Astrocyte (in vitro differentiated cells and primary cell): ENCODE measurements at regions not wholly inside any gene's neighbourhood (a gene's known extent, or its start where the extent isn't known, plus 50 kb on each side); places are given as distances from the start of the nearest gene placed in this dataset.

Source experiments
- DNase-seq: peaks from one replicate; pipeline ENCODE4 v3.0.0-alpha.2; 2010; ENCODE audit warnings: low read depth
- FAIRE-seq: peaks from 2 replicates; lab custom pipeline; 2011; peaks lifted over from hg19 to GRCh38; lab: Jason Lieb, UNC
- H2AFZ ChIP-seq: 2 replicates; pipeline ENCODE4 v1.6.0; 2012; ENCODE audit warnings: low read depth, low read length, inconsistent platforms
- H3K27ac ChIP-seq: 2 replicates; pipeline ENCODE4 v1.5.1; 2011; ENCODE audit warnings: low read depth, low read length, inconsistent platforms
- H3K27me3 ChIP-seq: 2 replicates; pipeline ENCODE4 v1.6.0; 2011; ENCODE audit warnings: low read length, inconsistent platforms; ENCODE audit not compliant: insufficient read depth
- H3K36me3 ChIP-seq: 2 replicates; pipeline ENCODE4 v1.5.1; 2011; ENCODE audit warnings: low read length, inconsistent platforms; ENCODE audit not compliant: insufficient read depth
- H3K4me1 ChIP-seq: 2 replicates; pipeline ENCODE4 v1.5.1; 2011; ENCODE audit warnings: low read length, inconsistent platforms; ENCODE audit not compliant: insufficient read depth
- H3K4me2 ChIP-seq: 2 replicates; pipeline ENCODE4 v1.6.0; 2012; ENCODE audit warnings: low read length, inconsistent platforms
- H3K4me3 ChIP-seq: 2 replicates; pipeline ENCODE4 v1.5.1; 2011; ENCODE audit warnings: low read depth, mild to moderate bottlenecking, low read length, inconsistent platforms; ENCODE audit not compliant: insufficient read depth
- H3K79me2 ChIP-seq: 2 replicates; pipeline ENCODE4 v1.6.0; 2012; ENCODE audit warnings: mild to moderate bottlenecking, low read length, inconsistent platforms; ENCODE audit not compliant: insufficient read depth
- H3K9ac ChIP-seq: 2 replicates; pipeline ENCODE4 v1.6.0; 2012; ENCODE audit warnings: mild to moderate bottlenecking, low read length, inconsistent platforms
- H3K9me3 ChIP-seq: 2 replicates; pipeline ENCODE4 v1.5.1; 2012; ENCODE audit warnings: low read depth, mild to moderate bottlenecking, low read length, inconsistent platforms; ENCODE audit not compliant: insufficient read depth
- H4K20me1 ChIP-seq: 2 replicates; pipeline ENCODE4 v1.6.0; 2012; ENCODE audit warnings: low read length, inconsistent platforms; ENCODE audit not compliant: insufficient read depth
- H3K27ac Mint-ChIP-seq: one replicate; pipeline ENCODE4 v1.8.0; 2021; ENCODE audit warnings: mild to moderate bottlenecking, mixed read lengths; ENCODE audit not compliant: unreplicated experiment
- H3K27me3 Mint-ChIP-seq: one replicate; pipeline ENCODE4 v1.8.0; 2021; ENCODE audit warnings: low read depth, mixed read lengths; ENCODE audit not compliant: unreplicated experiment
- H3K36me3 Mint-ChIP-seq: one replicate; pipeline ENCODE4 v1.8.0; 2021; ENCODE audit warnings: low read depth, mixed read lengths; ENCODE audit not compliant: unreplicated experiment
- H3K4me1 Mint-ChIP-seq: one replicate; pipeline ENCODE4 v1.8.0; 2021; ENCODE audit warnings: low read depth, mixed read lengths; ENCODE audit not compliant: unreplicated experiment
- H3K4me3 Mint-ChIP-seq: one replicate; pipeline ENCODE4 v1.8.0; 2021; ENCODE audit warnings: mild to moderate bottlenecking, moderate library complexity, mixed read lengths; ENCODE audit not compliant: unreplicated experiment
- H3K9me3 Mint-ChIP-seq: one replicate; pipeline ENCODE4 v1.8.0; 2021; ENCODE audit warnings: mild to moderate bottlenecking, mixed read lengths; ENCODE audit not compliant: unreplicated experiment
- CTCF ChIP-seq: IDR thresholded peaks from 2 replicates; pipeline ENCODE4 v1.5.1; 2011; ENCODE audit warnings: low read depth, mild to moderate bottlenecking, inconsistent platforms, low read length, moderate library complexity; ENCODE audit not compliant: insufficient read depth
- EZH2 ChIP-seq: IDR thresholded peaks from 2 replicates; pipeline ENCODE4 v1.6.1; 2012; ENCODE audit warnings: mild to moderate bottlenecking, low read length, inconsistent platforms; ENCODE audit not compliant: insufficient read depth

GRCh38 chr5:154110107-154110453 lies 71.3 kb downstream of the MFAP3 start:
- Histone ChIP-seq H4K20me1 (no peaks in the 10 kb centered on the region), H2AFZ (no peak overlapping the region), H3K4me3 (no peak overlapping the region), H3K4me2 (no peak overlapping the region), H3K27me3 (no peaks in the 10 kb centered on the region), H3K4me1 (no peaks in the 10 kb centered on the region), H3K9me3 (no peaks in the 10 kb centered on the region), H3K36me3 (no peaks in the 10 kb centered on the region), H3K79me2 (no peaks in the 10 kb centered on the region), H3K9ac (no peak overlapping the region), H3K27ac (no peak overlapping the region)
- no peak for FAIRE-seq
- no peak overlapping the region for H3K4me3 Mint-ChIP-seq
- peaks cover 5% of the 10 kb centered on the region for H3K4me1 Mint-ChIP-seq
- H3K27ac Mint-ChIP-seq = no peak overlapping the region
- peaks cover 6% of the 10 kb centered on the region for H3K9me3 Mint-ChIP-seq
- TF ChIP-seq CTCF (no peak), EZH2 (no peak)
- H3K27me3 Mint-ChIP-seq = peaks cover 12% of the 10 kb centered on the region
- peaks cover 4% of the 10 kb centered on the region for H3K36me3 Mint-ChIP-seq
- no peak for DNase-seq

- Histone ChIP-seq H3K79me2 (no peaks in the 10 kb centered on the region), H3K4me3 (no peak overlapping the region), H3K27me3 (no peaks in the 10 kb centered on the region), H3K36me3 (no peaks in the 10 kb centered on the region), H3K9ac (no peak overlapping the region), H3K9me3 (no peaks in the 10 kb centered on the region), H3K4me1 (no peaks in the 10 kb centered on the region), H3K27ac (no peak overlapping the region), H2AFZ (no peak overlapping the region), H3K4me2 (no peak overlapping the region), H4K20me1 (no peaks in the 10 kb centered on the region)
- TF ChIP-seq EZH2 (no peak), CTCF (no peak)
- no peak overlapping the region for H3K27ac Mint-ChIP-seq
- peaks cover 5% of the 10 kb centered on the region for H3K4me1 Mint-ChIP-seq
- peaks cover 6% of the 10 kb centered on the region for H3K9me3 Mint-ChIP-seq
- FAIRE-seq = no peak
- H3K4me3 Mint-ChIP-seq = no peak overlapping the region
- DNase-seq = no peak
- H3K27me3 Mint-ChIP-seq = peaks cover 13% of the 10 kb centered on the region
- peaks cover 4% of the 10 kb centered on the region for H3K36me3 Mint-ChIP-seq
Observed at GRCh38 chr5:154110716-154111115, 71.9 kb downstream of the MFAP3 start.

GRCh38 chr5:154111214-154111613 lies 72.4 kb downstream of the MFAP3 start:
- H3K36me3 Mint-ChIP-seq = peaks cover 4% of the 10 kb centered on the region
- H3K27ac Mint-ChIP-seq = no peak overlapping the region
- H3K9ac ChIP-seq = no peak overlapping the region
- H3K36me3 ChIP-seq = no peaks in the 10 kb centered on the region
- TF ChIP-seq CTCF (no peak), EZH2 (no peak)
- FAIRE-seq = no peak
- H3K9me3 Mint-ChIP-seq = peaks cover 4% of the 10 kb centered on the region
- H2AFZ ChIP-seq = no peak overlapping the region
- peaks cover 14% of the 10 kb centered on the region for H3K27me3 Mint-ChIP-seq
- no peaks in the 10 kb centered on the region for H3K79me2 ChIP-seq
- H3K27me3 ChIP-seq = no peaks in the 10 kb centered on the region
- no peaks in the 10 kb centered on the region for H3K9me3 ChIP-seq
- H3K4me3 ChIP-seq = no peak overlapping the region
- H3K4me1 Mint-ChIP-seq = peaks cover 5% of the 10 kb centered on the region
- H4K20me1 ChIP-seq = no peaks in the 10 kb centered on the region
- H3K4me1 ChIP-seq = no peaks in the 10 kb centered on the region
- H3K4me3 Mint-ChIP-seq = no peak overlapping the region
- no peak for DNase-seq
- H3K4me2 ChIP-seq = no peak overlapping the region
- no peak overlapping the region for H3K27ac ChIP-seq
